GM23248 (cell line): ENCODE measurements at regions not wholly inside any gene's neighbourhood (a gene's known extent, or its start where the extent isn't known, plus 50 kb on each side); places are given as distances from the start of the nearest gene placed in this dataset.

Experiments
- EZH2 ChIP-seq: fragments of 200-600 bp; sonication (generic); IDR thresholded peaks from 2 replicates; pipeline ENCODE4 v1.6.1; 2018; ENCODE audit warnings: antibody characterized with exemption, mild to moderate bottlenecking; ENCODE audit not compliant: insufficient read depth, poor library complexity, severe bottlenecking
- EZH2phosphoT487 ChIP-seq: fragments of 200-600 bp; sonication (generic); IDR thresholded peaks from 2 replicates; pipeline ENCODE4 v1.6.1; 2018; ENCODE audit warnings: antibody characterized with exemption, moderate library complexity, mild to moderate bottlenecking, low read depth; ENCODE audit not compliant: insufficient read depth

GRCh38 chr2:107411267-107411666 lies 415.4 kb upstream of the RGPD4 start:
- TF ChIP-seq EZH2 (no peak), EZH2phosphoT487 (no peak)
